ENCODE measurements at regions not wholly inside any gene's neighbourhood (a gene's known extent, or its start where the extent isn't known, plus 50 kb on each side); places are given as distances from the start of the nearest gene placed in this dataset.

DNA sequence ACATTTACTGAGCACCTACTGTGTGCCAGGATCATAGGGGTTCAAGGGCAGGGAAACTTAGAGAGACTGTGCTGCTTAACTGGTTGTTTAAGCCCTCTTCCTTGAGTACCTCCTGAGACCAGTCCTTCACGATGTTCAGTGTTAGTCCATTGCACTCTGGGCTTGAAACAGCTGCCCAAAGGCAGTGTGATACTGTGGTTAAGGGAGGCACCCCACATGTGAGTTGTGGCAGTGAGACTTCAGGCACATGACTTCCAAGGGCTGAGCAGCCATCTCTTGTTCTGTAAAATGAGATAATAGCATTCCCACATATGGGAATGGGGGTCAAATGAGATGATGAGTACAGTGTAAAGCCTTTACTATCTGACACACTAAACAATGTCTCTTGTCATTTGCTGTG, 75.1 kb downstream of the LINGO1 start:
- no peak for DNase-seq

DNA sequence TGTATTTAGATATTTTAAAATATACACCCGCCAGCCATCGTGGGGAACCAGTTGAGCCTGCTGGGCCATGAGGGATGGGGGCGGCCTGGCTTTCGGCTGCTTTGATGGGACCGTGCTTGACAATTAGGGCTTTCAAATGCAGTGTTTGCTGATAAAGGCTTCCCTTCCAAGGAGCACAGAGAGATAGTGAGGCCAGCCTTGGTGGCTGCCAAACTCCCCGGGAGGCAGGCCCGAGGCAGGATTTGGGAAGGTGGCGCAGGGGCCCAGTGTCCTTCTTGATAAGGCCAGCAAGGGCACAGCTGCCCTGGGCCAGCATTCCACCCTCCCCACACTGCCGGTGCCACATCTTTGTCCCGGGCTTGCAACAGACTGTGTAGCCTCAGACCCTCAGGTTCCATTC, 75.6 kb downstream of the LINGO1 start:
- no peak for DNase-seq

DNA sequence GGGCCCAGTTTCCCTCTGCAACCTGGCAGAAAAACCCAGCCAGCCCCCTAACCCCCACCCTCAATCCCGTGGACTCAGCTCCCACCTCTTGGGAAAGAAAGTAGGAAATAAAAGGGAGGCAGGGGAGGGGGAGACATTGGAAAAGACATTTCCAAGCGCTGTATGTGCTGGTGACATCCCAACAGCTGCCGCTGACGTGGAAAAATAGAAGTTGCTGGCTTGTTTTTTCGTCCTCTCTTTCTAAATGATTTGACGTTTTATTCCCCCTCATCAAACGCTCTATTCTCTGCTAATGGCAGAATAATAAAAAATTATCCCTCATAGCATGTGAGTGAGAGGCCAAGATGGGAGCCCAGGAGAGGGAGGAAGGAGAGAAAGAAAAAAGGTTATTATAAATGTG, 76.1 kb downstream of the LINGO1 start:
- DNase-seq: no peak

DNA sequence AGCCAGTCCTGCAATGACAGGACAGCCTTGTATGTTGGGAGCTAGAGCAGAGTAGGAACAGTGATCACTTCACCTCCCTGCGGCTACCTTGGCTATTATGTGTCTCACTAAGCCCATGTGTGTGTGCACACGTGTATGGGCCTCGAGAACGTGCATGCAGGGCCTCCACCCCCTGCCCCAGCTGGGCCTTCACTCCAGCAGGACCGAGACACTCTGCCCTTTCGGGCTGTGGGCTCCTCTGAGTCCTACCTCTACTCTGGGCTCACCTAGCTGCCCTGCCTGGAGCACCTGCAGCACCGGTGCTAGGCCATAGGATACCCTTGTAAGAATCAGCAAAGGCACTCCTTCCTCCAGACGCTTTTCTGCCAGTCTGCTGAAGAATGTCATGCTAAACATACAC, 77.5 kb downstream of the LINGO1 start:
- DNase-seq: no peak

- peak; percentile 70 for DNase-seq
These were observed 78.2 kb downstream of the LINGO1 start for GRCh38 chr15:77554306-77555080.

DNA sequence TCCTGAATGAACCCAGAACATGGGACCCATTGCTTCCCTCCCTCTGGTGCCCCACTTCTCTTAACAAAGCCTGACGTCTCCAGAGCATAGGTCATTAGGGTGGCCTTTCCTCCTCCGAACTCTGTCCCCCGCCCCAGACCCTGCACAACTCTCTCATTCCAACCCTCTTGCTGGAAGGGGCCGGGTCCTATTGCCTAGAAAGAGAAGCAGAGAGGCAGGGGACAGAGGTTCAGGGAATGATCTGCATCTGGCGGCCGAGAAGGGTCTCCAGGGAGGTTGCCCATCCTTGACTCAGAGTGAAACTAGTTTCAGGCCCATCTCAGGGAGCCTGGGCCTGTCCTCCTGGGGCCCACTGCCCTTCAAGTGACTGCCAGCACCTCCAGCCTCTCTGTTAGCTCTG, 79.0 kb downstream of the LINGO1 start:
- DNase-seq: no peak

DNA sequence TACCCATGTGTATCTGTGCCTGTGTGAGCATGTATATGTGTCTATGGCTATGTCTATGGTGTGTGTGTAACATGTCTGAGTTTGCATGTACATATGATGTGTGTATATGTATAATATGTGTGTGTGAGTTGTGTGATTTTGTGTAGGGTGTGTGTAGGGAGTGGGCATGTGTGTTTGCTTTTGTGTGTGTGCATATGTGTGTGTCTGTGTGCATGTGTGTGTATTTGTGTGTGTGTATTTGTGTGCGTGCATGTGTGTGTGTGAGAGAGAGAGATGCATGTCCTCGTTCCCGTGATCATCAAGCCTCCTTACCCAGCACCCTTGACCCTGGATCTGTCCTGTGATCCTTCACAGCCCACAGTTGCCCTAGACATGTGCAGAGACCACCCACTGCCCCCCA, 79.5 kb downstream of the LINGO1 start:
- DNase-seq: no peak

GRCh38 chr15:77552066-77552465, 80.6 kb downstream of the LINGO1 start:
- DNase-seq: no peak

GRCh38 chr15:77550301-77551251, 82.1 kb downstream of the LINGO1 start:
- peak; percentile 77 for DNase-seq

DNA sequence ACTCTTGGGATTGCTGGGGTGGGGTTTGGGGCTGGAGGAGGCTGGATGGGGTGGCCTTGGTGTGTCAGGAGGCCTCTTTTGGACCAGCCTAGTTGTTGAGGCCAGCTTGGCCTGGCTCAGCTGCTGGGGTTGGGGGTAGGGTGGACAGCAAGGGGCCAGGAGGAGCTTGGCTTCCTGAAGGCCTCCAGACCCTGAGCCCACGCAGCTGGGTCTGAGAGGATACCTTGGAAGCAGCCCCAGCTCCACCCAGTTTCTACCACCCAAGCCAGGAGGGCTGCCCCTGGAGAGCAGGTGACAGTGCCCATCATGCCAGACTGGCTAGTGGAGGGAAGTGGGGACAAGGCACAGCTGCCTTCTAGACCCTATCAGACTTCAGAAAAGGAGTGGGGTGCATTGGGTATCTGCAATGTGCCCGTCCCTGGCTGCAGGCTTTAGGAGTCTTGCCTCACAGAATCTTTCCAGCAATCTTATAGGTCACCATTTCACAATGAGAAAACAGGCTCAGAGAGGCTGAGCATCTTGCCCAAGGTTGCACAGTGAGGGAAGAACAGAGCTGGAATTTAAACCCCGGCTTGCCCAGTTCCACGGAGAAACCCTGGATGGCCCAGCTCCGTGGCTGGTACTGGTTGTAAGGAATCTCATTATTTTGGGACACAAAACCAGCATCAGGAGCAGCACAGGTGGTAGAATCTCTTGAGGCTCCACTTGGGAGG, 83.0 kb downstream of the LINGO1 start:
- DNase-seq: no peak

- DNase-seq: no peak
These were observed 83.8 kb downstream of the LINGO1 start for GRCh38 chr15:77548589-77549557.

DNA sequence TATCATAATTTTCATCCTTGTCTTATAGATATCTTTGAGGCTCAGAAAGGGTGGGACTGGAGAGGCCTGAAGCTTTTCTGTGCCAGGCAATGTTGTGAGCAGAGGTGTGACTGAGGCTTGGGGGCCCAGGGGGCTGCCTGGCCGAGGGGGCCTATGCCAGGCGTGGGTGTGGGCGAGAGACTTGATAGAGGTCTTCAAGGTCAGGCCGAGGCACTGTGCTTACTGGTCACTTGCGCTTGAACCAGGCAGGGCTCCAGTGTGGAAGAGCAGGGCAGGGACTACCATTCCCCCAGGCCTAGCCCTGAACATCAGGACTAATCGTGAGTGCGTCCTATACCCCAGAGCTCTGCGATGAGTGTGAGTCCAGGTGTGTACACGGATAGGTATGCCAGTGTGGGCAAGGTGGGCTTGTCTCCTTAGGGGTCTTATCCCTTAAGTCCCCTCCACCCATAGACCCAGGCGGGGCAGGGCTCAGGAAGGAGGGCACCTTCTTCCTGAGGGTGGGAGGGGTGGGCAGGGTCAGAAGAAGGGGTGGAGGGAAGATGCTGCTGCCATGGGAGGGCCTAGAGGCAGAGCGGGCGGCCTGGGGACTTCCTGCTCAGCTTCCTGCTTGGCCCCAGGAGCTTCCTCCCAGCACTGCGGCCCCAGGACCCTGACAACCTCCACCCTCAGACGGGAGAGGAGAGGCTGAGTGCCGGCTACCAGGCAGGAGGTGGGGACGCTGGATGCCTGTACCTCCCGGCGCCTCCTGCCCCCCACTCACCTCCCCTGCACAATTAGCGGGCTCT, 84.7 kb downstream of the LINGO1 start:
- no peak for DNase-seq

DNA sequence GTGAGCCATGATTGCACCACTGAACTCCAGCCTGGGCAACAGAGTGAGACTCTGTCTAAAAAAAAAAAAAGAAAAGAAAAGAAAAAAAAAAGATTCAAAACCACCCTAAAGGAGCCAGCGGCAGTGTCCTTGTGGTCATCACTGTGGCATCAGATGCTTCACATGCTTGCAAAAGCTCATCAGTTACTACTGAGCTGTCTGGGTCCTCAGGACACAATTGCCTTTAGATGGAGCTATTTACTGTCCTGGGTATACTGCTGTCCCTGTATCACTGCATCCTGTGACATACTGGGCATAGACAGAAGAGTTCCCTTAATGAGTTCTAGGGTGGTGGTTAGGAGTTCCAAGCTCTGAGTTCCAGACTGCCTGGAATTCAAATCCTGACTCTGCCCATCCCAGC, 85.8 kb downstream of the LINGO1 start:
- DNase-seq: no peak

GRCh38 chr15:77546050-77546501, 86.6 kb downstream of the LINGO1 start:
- DNase-seq: no peak

- no peak for DNase-seq
These were observed 87.7 kb downstream of the LINGO1 start for GRCh38 chr15:77545058-77545457.

DNA sequence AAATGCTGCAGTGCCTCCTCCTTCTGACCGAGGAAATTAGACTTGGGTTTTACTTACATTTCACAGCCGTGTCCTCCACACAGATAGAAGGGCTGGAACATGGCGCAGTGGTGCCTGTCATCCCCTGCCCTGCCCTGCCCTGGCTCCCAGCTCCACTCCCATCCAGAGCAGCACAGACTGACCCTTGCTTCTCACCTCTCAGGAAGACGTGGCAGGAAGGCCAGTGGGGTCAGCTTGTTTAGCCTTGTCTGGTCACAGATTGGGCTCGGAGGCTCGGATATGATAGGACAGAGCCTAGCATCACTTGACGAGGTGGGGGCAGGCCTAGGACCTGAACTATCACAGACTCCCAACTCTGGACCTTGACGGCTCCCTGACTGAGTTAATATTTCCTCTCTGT, 88.5 kb downstream of the LINGO1 start:
- no peak for DNase-seq

- peak; percentile 36 for DNase-seq
These were observed 89.4 kb downstream of the LINGO1 start for GRCh38 chr15:77543159-77543882.

DNA sequence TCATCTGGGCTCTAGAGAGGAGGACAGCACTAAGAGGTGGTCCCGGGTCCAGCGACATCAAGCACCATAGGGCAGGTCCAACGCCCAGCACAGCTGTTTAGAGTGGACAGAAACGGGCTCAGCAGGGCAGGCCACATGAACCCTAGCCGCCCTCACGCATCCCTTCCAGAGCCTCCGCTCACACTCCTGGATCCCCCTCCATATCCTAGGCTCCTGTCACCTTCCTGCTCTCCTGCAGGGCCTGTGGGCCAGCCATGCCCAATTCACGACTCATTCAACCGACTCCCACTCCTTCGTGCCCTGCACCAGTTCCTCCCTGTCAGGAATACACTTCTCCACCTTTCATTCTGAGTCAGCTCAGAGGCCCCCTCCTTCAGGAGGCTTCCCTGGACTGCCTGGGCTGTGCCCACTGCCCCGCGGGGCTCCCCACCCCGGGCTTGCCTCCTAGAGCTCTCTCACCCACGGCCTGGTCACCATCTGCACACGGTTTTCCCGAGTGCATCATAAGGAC, 90.2 kb downstream of the LINGO1 start:
- DNase-seq: no peak

DNA sequence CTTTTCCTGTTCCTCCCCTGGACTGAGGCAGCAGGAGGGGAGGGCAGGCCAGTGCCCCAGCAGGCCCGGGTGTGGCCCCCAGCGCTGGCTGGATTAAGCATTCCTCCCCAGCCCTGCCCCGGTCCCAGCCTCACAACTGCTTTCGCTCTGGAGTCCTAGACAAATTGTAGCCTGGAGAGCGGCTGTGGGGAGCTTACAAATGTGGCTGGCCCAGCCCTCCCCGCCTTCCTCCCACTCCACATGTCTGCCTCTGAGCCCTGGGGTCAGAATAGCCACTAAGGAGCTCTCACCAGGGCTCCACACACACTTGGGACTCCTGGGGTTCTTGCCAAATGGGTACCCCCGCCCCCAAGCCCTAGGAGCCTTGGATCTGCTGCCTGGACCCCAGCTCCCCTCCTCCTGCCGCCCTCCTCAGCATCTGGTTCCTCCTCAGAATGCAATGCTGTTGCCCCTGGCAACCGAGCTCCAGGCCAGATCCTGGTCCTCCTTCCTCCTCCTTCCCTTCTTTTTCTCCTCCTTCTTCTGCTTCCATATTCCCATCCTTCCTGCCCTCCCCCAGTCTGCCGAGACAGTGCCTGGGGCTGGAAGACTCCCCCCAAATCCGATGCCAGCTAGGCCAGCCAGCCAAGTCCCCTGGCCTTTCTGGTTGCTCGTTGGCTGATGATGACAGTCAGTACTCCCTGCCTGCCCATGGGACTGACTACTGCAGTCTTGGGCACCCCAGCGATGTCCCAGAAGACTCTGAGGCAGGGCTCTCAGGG, 91.1 kb downstream of the LINGO1 start:
- DNase-seq: peak; percentile 15

Data from NCI-H524 treated with DMSO at 0.1 percent for 48 hours (cell line).